Esophagus squamous epithelium (tissue), 4 donors: ENCODE measurements at regions not wholly inside any gene's neighbourhood (a gene's known extent, or its start where the extent isn't known, plus 50 kb on each side); places are given as distances from the start of the nearest gene placed in this dataset.
"Not testable (repeated sequence)": the region's sequence is repeated elsewhere in the genome, so short reads cannot be mapped to it uniquely, and the experiment has no call there.

ENCODE experiments used
- POLR2A ChIP-seq, 4 donors: fragments of 450-650 bp; IDR thresholded peaks; one replicate each; pipeline ENCODE4 v1.6.1; 2017; ENCODE audit warnings: antibody characterized with exemption in 4 of 4, mild to moderate bottlenecking in 4 of 4, moderate library complexity in 3 of 4
- TF ChIP-seq, protein P1 (sequence below), 6 experiments: fragments of 450-650 bp in 4 of 6; fragments of 200-600 bp in 2 of 6; sonication (generic) in 2 of 6; IDR thresholded peaks; one replicate each; pipeline ENCODE4 v1.5.1; 2016 to 2019; ENCODE audit warnings: antibody characterized with exemption in 6 of 6, mild to moderate bottlenecking in 4 of 6, moderate library complexity in 4 of 6

DNA sequence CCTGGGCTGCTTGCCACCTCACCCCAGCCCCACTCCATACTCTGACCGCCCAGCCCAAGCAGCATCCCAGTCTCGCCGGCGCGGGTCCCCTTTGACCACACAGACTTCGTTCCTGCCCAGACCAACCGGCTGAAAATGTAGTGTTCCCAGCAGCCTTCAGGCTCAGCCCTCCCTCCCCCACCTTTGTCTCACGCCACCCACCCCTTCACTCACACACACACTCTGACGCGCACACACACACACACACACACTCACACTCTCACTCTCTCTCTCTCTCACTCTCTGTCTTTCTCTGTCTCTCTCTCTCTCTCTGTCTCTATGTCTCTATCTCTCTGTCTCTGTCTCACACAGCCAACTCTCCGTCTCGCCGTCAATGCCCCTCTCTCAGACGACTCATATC, 61.0 kb upstream of the FCGR2A start:
- TF ChIP-seq POLR2A (IDR thresholded peaks at IDR 0.05): not testable (repeated sequence)
- TF ChIP-seq, protein P1, sequence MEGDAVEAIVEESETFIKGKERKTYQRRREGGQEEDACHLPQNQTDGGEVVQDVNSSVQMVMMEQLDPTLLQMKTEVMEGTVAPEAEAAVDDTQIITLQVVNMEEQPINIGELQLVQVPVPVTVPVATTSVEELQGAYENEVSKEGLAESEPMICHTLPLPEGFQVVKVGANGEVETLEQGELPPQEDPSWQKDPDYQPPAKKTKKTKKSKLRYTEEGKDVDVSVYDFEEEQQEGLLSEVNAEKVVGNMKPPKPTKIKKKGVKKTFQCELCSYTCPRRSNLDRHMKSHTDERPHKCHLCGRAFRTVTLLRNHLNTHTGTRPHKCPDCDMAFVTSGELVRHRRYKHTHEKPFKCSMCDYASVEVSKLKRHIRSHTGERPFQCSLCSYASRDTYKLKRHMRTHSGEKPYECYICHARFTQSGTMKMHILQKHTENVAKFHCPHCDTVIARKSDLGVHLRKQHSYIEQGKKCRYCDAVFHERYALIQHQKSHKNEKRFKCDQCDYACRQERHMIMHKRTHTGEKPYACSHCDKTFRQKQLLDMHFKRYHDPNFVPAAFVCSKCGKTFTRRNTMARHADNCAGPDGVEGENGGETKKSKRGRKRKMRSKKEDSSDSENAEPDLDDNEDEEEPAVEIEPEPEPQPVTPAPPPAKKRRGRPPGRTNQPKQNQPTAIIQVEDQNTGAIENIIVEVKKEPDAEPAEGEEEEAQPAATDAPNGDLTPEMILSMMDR (IDR thresholded peaks at IDR 0.05): not testable (repeated sequence)
